Left lung (tissue), 4 donors: ENCODE measurements at regions not wholly inside any gene's neighbourhood (a gene's known extent, or its start where the extent isn't known, plus 50 kb on each side); places are given as distances from the start of the nearest gene placed in this dataset.

Experiments used
- ATAC-seq: fragments of 200-7000 bp; cut with Tn5 transposase; one replicate; pipeline ENCODE4 v1.9.1; 2020; ENCODE audit warnings: moderate library complexity
- DNase-seq, 4 donors: peaks; one replicate each; pipeline ENCODE4 v3.0.0-alpha.2; 2013 to 2020
- H3K27ac ChIP-seq, 2 donors: fragments of 200-600 bp; sonication (generic) in 1 of 2; one replicate each; pipeline versions ENCODE4 v1.5.0 to v1.8.0; 2020 to 2021
- H3K27me3 ChIP-seq, 2 donors: fragments of 200-600 bp; sonication (generic) in 1 of 2; one replicate each; pipeline versions ENCODE4 v1.5.0 to v1.8.0; 2020 to 2021
- H3K36me3 ChIP-seq, 2 donors: fragments of 200-600 bp; sonication (generic) in 1 of 2; one replicate each; pipeline versions ENCODE4 v1.5.0 to v1.8.0; 2020 to 2021
- H3K4me1 ChIP-seq, 2 donors: fragments of 200-600 bp; one replicate each; pipeline ENCODE4 v1.8.0; 2021
- H3K4me3 ChIP-seq, 2 donors: fragments of 200-600 bp; sonication (generic) in 1 of 2; one replicate each; pipeline versions ENCODE4 v1.5.0 to v1.8.0; 2020 to 2021; ENCODE audit warnings: mild to moderate bottlenecking in 1 of 2
- H3K9me3 ChIP-seq, 2 donors: fragments of 200-600 bp; sonication (generic) in 1 of 2; one replicate each; pipeline versions ENCODE4 v1.5.0 to v1.8.0; 2020 to 2021
- CTCF ChIP-seq, 2 donors: fragments of 200-600 bp; sonication (generic) in 1 of 2; IDR thresholded peaks; one replicate each; pipeline versions ENCODE4 v1.5.0 to v1.8.0; 2021; ENCODE audit warnings: antibody characterized with exemption in 2 of 2
- intact Hi-C, 2 donors: fragments of 100-400 bp; cut with DNase I; formaldehyde crosslinking; loops; one replicate each; pipeline versions ENCODE4 v1.11.2 to v1.14.2; 2022
- donor health status: DM: no; HTN: yes; CAD: no.
- donor health status: DM: no; HTN: no; CAD: no.

GRCh38 chrX:99549381-99549780 is 860.7 kb downstream of the PCDH19 start:
- H3K4me1 ChIP-seq = no peaks in the 10 kb centered on the region
- no peak overlapping the region for H3K4me3 ChIP-seq
- TF ChIP-seq CTCF (IDR thresholded peaks at IDR 0.05) = no peak
- H3K27ac ChIP-seq = no peak overlapping the region
- H3K9me3 ChIP-seq = no peaks in the 10 kb centered on the region
- H3K27me3 ChIP-seq = no peaks in the 10 kb centered on the region
- DNase-seq = no peak
- intact Hi-C loops = no loop called here
- no peaks in the 10 kb centered on the region for H3K36me3 ChIP-seq
- ATAC-seq = no peak

- H3K27ac ChIP-seq = no peak overlapping the region
- TF ChIP-seq CTCF (IDR thresholded peaks at IDR 0.05) = no peak
- no peaks in the 10 kb centered on the region for H3K9me3 ChIP-seq
- no peaks in the 10 kb centered on the region for H3K27me3 ChIP-seq
- DNase-seq (no peak), ATAC-seq (no peak)
- intact Hi-C loops = no loop called here
- H3K36me3 ChIP-seq = no peaks in the 10 kb centered on the region
- H3K4me1 ChIP-seq = no peaks in the 10 kb centered on the region
- no peak overlapping the region for H3K4me3 ChIP-seq
These were observed 887.6 kb downstream of the PCDH19 start for GRCh38 chrX:99522450-99522849.

GRCh38 chrX:99507768-99508167 is 902.3 kb downstream of the PCDH19 start:
- intact Hi-C loops = no loop called here
- Histone ChIP-seq H3K4me1 (no peaks in the 10 kb centered on the region), H3K9me3 (no peaks in the 10 kb centered on the region), H3K27me3 (no peaks in the 10 kb centered on the region), H3K36me3 (no peaks in the 10 kb centered on the region), H3K27ac (no peak overlapping the region), H3K4me3 (no peak overlapping the region)
- TF ChIP-seq CTCF (IDR thresholded peaks at IDR 0.05) = no peak
- DNase-seq (no peak), ATAC-seq (no peak)

- H3K36me3 ChIP-seq = no peaks in the 10 kb centered on the region
- H3K27ac ChIP-seq = no peak overlapping the region
- no peaks in the 10 kb centered on the region for H3K27me3 ChIP-seq
- H3K4me3 ChIP-seq = no peak overlapping the region
- DNase-seq = no peak
- H3K9me3 ChIP-seq = no peaks in the 10 kb centered on the region
- H3K4me1 ChIP-seq = no peaks in the 10 kb centered on the region
- intact Hi-C loops = no loop called here
- no peak for TF ChIP-seq CTCF (IDR thresholded peaks at IDR 0.05)
- no peak for ATAC-seq
These were observed 914.6 kb downstream of the PCDH19 start for GRCh38 chrX:99495453-99495852.

- H3K27me3 ChIP-seq = no peaks in the 10 kb centered on the region
- no peak overlapping the region for H3K4me3 ChIP-seq
- DNase-seq (no peak), ATAC-seq (no peak)
- no peak for TF ChIP-seq CTCF (IDR thresholded peaks at IDR 0.05)
- intact Hi-C loops = no loop called here
- H3K27ac ChIP-seq = no peak overlapping the region
- no peaks in the 10 kb centered on the region for H3K36me3 ChIP-seq
- H3K4me1 ChIP-seq = no peaks in the 10 kb centered on the region
- no peaks in the 10 kb centered on the region for H3K9me3 ChIP-seq
These were observed 915.4 kb downstream of the PCDH19 start for GRCh38 chrX:99494668-99495067.
